Neural crest cell (in vitro differentiated cells): ENCODE measurements at regions not wholly inside any gene's neighbourhood (a gene's known extent, or its start where the extent isn't known, plus 50 kb on each side); places are given as distances from the start of the nearest gene placed in this dataset.

Experiments
- DNase-seq: peaks from one replicate; pipeline ENCODE4 v3.0.0; 2021; ENCODE audit warnings: low read depth, mixed read lengths, low spot score
- H3K27ac Mint-ChIP-seq: one replicate; pipeline ENCODE4 v1.8.0; 2021; ENCODE audit warnings: mild to moderate bottlenecking, mixed read lengths; ENCODE audit not compliant: unreplicated experiment
- H3K27me3 Mint-ChIP-seq: 2 replicates; pipeline ENCODE4 v1.8.0; 2021; ENCODE audit warnings: low read depth, mild to moderate bottlenecking, mixed read lengths
- H3K36me3 Mint-ChIP-seq: 2 replicates; pipeline ENCODE4 v1.8.0; 2021; ENCODE audit warnings: low read depth, mild to moderate bottlenecking, mixed read lengths
- H3K4me1 Mint-ChIP-seq: 2 replicates; pipeline ENCODE4 v1.8.0; 2021; ENCODE audit warnings: mixed read lengths
- H3K4me3 Mint-ChIP-seq: one replicate; pipeline ENCODE4 v1.8.0; 2021; ENCODE audit warnings: mild to moderate bottlenecking, mixed read lengths
- H3K9me3 Mint-ChIP-seq: 2 replicates; pipeline ENCODE4 v1.8.0; 2021; ENCODE audit warnings: mixed read lengths
- TF ChIP-seq, protein P1 (sequence below): fragments of 200-600 bp; sonication (generic); conservative IDR thresholded peaks from 2 replicates; pipeline ENCODE4 v1.5.0; 2021; ENCODE audit warnings: antibody characterized with exemption, mild to moderate bottlenecking

DNA sequence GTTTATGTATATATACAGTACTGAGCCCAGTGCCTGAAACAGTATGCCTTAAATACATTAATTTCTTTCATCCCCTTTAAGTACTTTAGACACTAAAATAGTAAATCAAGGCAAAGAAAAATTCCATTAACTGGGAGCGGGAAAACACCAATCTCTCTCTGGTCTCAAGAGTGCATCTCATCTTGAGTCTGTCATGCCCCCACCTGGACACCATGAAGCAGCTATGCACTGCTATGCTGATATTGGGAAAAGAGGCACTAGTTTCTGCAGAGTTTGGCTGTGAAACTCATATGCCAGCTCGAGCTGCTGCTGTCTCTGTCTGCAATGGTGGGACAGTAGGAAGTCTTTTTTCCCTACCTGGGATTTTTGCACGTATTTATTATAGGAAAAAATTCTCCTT, 754.4 kb upstream of the RAG2 start:
- H3K27me3 Mint-ChIP-seq = no peaks in the 10 kb centered on the region

DNA sequence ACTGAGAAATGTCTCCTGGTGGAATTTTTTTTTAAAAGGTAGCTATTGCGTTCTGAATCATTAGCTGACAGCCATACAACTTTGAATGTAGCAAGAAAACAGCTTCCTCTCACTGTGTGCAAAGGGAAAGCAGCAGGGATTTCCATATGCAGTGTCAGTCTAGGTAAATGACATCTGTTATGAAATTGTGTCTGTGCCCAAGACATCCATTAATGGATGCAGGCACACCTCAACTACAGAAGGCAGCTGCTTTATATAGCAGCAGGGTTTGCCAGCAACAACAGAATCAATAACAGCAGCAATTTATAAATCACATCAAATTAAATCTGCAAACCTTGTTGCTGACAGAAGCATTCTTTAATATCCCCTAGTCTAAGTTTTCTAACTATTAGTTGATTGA, 745.3 kb upstream of the RAG2 start:
- no peak overlapping the region for H3K4me3 Mint-ChIP-seq
- TF ChIP-seq, protein P1, sequence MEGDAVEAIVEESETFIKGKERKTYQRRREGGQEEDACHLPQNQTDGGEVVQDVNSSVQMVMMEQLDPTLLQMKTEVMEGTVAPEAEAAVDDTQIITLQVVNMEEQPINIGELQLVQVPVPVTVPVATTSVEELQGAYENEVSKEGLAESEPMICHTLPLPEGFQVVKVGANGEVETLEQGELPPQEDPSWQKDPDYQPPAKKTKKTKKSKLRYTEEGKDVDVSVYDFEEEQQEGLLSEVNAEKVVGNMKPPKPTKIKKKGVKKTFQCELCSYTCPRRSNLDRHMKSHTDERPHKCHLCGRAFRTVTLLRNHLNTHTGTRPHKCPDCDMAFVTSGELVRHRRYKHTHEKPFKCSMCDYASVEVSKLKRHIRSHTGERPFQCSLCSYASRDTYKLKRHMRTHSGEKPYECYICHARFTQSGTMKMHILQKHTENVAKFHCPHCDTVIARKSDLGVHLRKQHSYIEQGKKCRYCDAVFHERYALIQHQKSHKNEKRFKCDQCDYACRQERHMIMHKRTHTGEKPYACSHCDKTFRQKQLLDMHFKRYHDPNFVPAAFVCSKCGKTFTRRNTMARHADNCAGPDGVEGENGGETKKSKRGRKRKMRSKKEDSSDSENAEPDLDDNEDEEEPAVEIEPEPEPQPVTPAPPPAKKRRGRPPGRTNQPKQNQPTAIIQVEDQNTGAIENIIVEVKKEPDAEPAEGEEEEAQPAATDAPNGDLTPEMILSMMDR = no peak
- no peak for DNase-seq
- H3K9me3 Mint-ChIP-seq = no peaks in the 10 kb centered on the region
- H3K4me1 Mint-ChIP-seq = peaks cover 5% of the 10 kb centered on the region
- no peaks in the 10 kb centered on the region for H3K27me3 Mint-ChIP-seq
- no peak overlapping the region for H3K27ac Mint-ChIP-seq
- H3K36me3 Mint-ChIP-seq = no peaks in the 10 kb centered on the region

More for the DNA sequence above, 754.4 kb upstream of the RAG2 start:
- no peaks in the 10 kb centered on the region for H3K4me1 Mint-ChIP-seq
- no peak overlapping the region for H3K4me3 Mint-ChIP-seq
- peaks cover 3% of the 10 kb centered on the region for H3K9me3 Mint-ChIP-seq
- H3K36me3 Mint-ChIP-seq = no peaks in the 10 kb centered on the region
- no peak overlapping the region for H3K27ac Mint-ChIP-seq
- no peak for DNase-seq
- TF ChIP-seq, protein P1 = no peak

DNA sequence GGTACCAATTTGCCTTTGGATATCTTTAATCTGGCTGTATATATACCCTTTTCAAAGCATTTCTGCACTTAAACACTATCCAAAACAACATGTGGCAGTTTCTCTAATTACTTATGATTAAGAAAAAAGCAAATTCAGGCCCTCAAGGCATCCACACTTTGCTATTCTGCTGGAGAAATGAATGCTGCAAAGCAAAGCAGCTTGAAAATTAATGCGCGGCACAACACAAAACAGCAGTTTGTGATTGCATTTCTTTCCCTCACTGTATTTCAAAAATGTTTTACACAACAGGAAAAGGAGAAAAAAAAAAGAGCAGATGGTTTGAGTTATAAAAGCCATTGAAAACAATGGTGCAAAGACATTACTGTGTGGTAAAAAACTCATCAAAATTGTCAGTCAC, 738.4 kb upstream of the RAG2 start:
- Mint-ChIP-seq H3K9me3 (no peaks in the 10 kb centered on the region), H3K27ac (no peak overlapping the region)

DNA sequence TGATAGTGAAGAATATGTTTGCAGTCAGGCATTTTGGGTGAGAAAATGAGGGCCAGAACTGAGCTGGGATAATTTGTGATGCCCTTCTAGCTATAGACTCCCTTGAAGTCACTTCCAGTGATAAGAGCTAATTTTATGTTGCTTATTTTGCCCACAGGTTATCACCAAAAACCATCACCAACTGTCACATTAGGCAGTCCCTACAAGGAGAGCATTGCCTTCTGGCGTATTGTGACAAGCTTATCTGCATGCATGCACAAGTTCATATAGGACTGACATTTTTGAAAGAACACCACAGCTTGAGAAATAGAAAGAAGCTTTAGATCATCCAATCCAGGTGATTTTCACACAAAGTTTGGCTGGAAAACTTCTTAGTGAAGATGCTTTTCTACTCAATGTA, 735.3 kb upstream of the RAG2 start:
- Mint-ChIP-seq H3K4me1 (no peaks in the 10 kb centered on the region), H3K27ac (no peak overlapping the region), H3K4me3 (no peak overlapping the region), H3K36me3 (no peaks in the 10 kb centered on the region), H3K27me3 (no peaks in the 10 kb centered on the region), H3K9me3 (no peaks in the 10 kb centered on the region)
- TF ChIP-seq, protein P1 = no peak
- DNase-seq = no peak

More for the DNA sequence above, 738.4 kb upstream of the RAG2 start:
- no peaks in the 10 kb centered on the region for H3K36me3 Mint-ChIP-seq
- H3K27me3 Mint-ChIP-seq = no peaks in the 10 kb centered on the region
- TF ChIP-seq, protein P1 = no peak
- no peak for DNase-seq
- H3K4me3 Mint-ChIP-seq = no peak overlapping the region
- H3K4me1 Mint-ChIP-seq = peaks cover 5% of the 10 kb centered on the region

DNA sequence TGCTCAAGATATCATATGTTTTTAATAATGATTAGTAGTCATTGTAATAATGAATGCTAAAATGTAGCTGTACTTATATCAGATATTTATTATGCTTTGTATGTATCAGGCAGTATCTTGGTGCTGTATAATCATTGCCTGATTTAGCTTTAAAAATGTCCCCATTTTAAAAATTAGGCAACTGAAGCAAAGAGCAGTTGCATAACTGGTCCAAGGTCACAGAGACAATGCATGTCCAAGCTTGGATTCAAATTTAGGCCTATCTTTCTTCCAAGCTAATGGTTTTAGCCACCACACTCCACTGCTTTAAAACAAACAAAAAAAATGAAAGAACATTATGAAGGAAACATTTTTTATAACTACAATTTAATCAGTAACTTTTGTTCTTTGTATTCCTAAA, 725.8 kb upstream of the RAG2 start:
- Mint-ChIP-seq H3K9me3 (no peaks in the 10 kb centered on the region), H3K4me1 (no peaks in the 10 kb centered on the region), H3K36me3 (no peaks in the 10 kb centered on the region), H3K4me3 (no peak overlapping the region), H3K27me3 (no peaks in the 10 kb centered on the region), H3K27ac (no peak overlapping the region)
- no peak for DNase-seq
- TF ChIP-seq, protein P1 = no peak
